HepG2 (cell line): ENCODE measurements at regions not wholly inside any gene's neighbourhood (a gene's known extent, or its start where the extent isn't known, plus 50 kb on each side); places are given as distances from the start of the nearest gene placed in this dataset.
A peak's percentile ranks its signal among the peaks of the same experiment; 100 is the strongest.

Source experiments
- ATAC-seq: fragments of 200-7000 bp; cut with Tn5 transposase; 3 replicates; pipeline ENCODE4 v1.9.1; 2020; ENCODE audit warnings: mild to moderate bottlenecking, moderate library complexity
- BruUV-seq: library from RNA; stranded (reverse); fragments of 400-500 nt; replicated peaks from 2 replicates; lab custom pipeline; 2021; lab: Mats Ljungman, UMichigan
- CTCF ChIA-PET: fragments of 300-600 bp; formaldehyde crosslinking; extraction: SDS; loops from one replicate; lab custom pipeline; 2021; ENCODE audit warnings: low total read pairs, inconsistent platforms, low intra/inter-chr PET ratio; lab: Yijun Ruan, JAX
- POLR2A ChIA-PET: fragments of 350-600 bp; sonication (Branson Sonifier 250); formaldehyde crosslinking; loops from one replicate; lab custom pipeline; 2020; ENCODE audit warnings: antibody characterized with exemption, inconsistent platforms; lab: Yijun Ruan, JAX
- DNase-seq: peaks from one replicate; pipeline ENCODE4 v3.0.0-alpha.2; 2015; ENCODE audit warnings: low spot score
- FAIRE-seq: peaks from 3 replicates; lab custom pipeline; 2011; peaks lifted over from hg19 to GRCh38; lab: Jason Lieb, UNC
- H2AFZ ChIP-seq: one replicate; pipeline ENCODE4 v1.6.1; 2011; ENCODE audit warnings: low read length, inconsistent platforms
- H3K27ac ChIP-seq: fragments of 300-600 bp; 3 replicates; pipeline ENCODE4 v1.8.0; 2011; ENCODE audit warnings: mixed run types, mild to moderate bottlenecking, mixed read lengths, low read length, inconsistent platforms; ENCODE audit not compliant: insufficient read depth; ENCODE audit errors: extremely low read length
- H3K27me3 ChIP-seq, 2 experiments: fragments of 200-600 bp in 1 of 2; 2 replicates in 1 of 2; 3 replicates in 1 of 2; pipeline versions ENCODE4 v1.6.0 to v1.8.0; 2011; ENCODE audit warnings: low read length in 2 of 2, mild to moderate bottlenecking in 2 of 2, moderate library complexity in 2 of 2, inconsistent platforms in 1 of 2; ENCODE audit not compliant: insufficient read depth in 2 of 2, control insufficient read depth in 1 of 2
- H3K36me3 ChIP-seq, 2 experiments: fragments of 200-600 bp in 1 of 2; replicated peaks in 1 of 2; 2 replicates in 1 of 2; 3 replicates in 1 of 2; pipeline versions ENCODE4 v1.5.1 to v1.8.0; 2011; ENCODE audit warnings: low read length in 2 of 2, inconsistent platforms in 1 of 2; ENCODE audit not compliant: insufficient read depth in 2 of 2, control insufficient read depth in 1 of 2
- H3K4me1 ChIP-seq: 2 replicates; pipeline ENCODE4 v1.5.1; 2012; ENCODE audit warnings: low read length, inconsistent platforms; ENCODE audit not compliant: insufficient read depth
- H3K4me2 ChIP-seq: 2 replicates; pipeline ENCODE4 v1.6.0; 2011; ENCODE audit warnings: low read depth, low read length, inconsistent platforms
- H3K4me3 ChIP-seq, 3 experiments: fragments of 200-600 bp in 1 of 3; sonication (generic), shearing (Covaris generic) in 1 of 3; replicated peaks in 1 of 3; 2 replicates each; pipeline ENCODE4 v1.5.1; 2011 to 2016; ENCODE audit warnings: low read length in 3 of 3, inconsistent platforms in 2 of 3, low read depth in 2 of 3, mild to moderate bottlenecking in 2 of 3, control low read depth in 1 of 3, mixed read lengths in 1 of 3; ENCODE audit not compliant: insufficient read depth in 1 of 3
- H3K79me2 ChIP-seq: one replicate; pipeline ENCODE4 v1.6.1; 2011; ENCODE audit warnings: low read length, inconsistent platforms; ENCODE audit not compliant: insufficient read depth
- H3K9ac ChIP-seq: 2 replicates; pipeline ENCODE4 v1.6.0; 2011; ENCODE audit warnings: mild to moderate bottlenecking, low read depth, low read length, inconsistent platforms; ENCODE audit not compliant: insufficient read depth
- H3K9me3 ChIP-seq: 2 replicates; pipeline ENCODE4 v1.5.1; 2012; ENCODE audit warnings: mild to moderate bottlenecking, low read length
- H4K20me1 ChIP-seq: 2 replicates; pipeline ENCODE4 v1.6.0; 2011; ENCODE audit warnings: inconsistent platforms, mild to moderate bottlenecking, low read length, moderate library complexity; ENCODE audit not compliant: insufficient read depth
- BCL6 ChIP-seq: IDR thresholded peaks from 2 replicates; pipeline ENCODE4 v1.6.1; 2016; ENCODE audit warnings: missing genetic modification reagents, missing compliant biosample characterization
- FOSL2 ChIP-seq: sonication (generic); formaldehyde crosslinking; IDR thresholded peaks from 2 replicates; pipeline ENCODE4 v1.4.0; 2020; ENCODE audit warnings: missing genetic modification reagents
- KLF11 ChIP-seq: IDR thresholded peaks from 2 replicates; pipeline ENCODE4 v1.6.1; 2016; ENCODE audit warnings: missing compliant biosample characterization
- NFATC3 ChIP-seq: sonication (generic); formaldehyde crosslinking; IDR thresholded peaks from 2 replicates; pipeline ENCODE4 v1.5.1; 2020; ENCODE audit warnings: mild to moderate bottlenecking, missing genetic modification reagents
- TFAP4 ChIP-seq: sonication (generic); IDR thresholded peaks from 2 replicates; pipeline ENCODE4 v1.6.1; 2016; ENCODE audit warnings: low read depth, borderline replicate concordance
- TGIF2 ChIP-seq: IDR thresholded peaks from 2 replicates; pipeline ENCODE4 v1.6.1; 2016; ENCODE audit warnings: control low read depth, missing compliant biosample characterization
- ZNF138 ChIP-seq: sonication (generic); formaldehyde crosslinking; IDR thresholded peaks from 2 replicates; pipeline ENCODE4 v1.5.0; 2020; ENCODE audit warnings: mild to moderate bottlenecking, low read depth, missing genetic modification reagents
- ZNF251 ChIP-seq: sonication (generic); formaldehyde crosslinking; IDR thresholded peaks from 2 replicates; pipeline ENCODE4 v1.9.0; 2021; ENCODE audit warnings: mild to moderate bottlenecking, missing genetic modification reagents
- ZNF282 ChIP-seq: fragments of 450-650 bp; IDR thresholded peaks from 2 replicates; pipeline ENCODE4 v1.6.1; 2018; ENCODE audit not compliant: partially characterized antibody
- ZNF713 ChIP-seq: sonication (generic); formaldehyde crosslinking; IDR thresholded peaks from 2 replicates; pipeline ENCODE4 v1.4.0; 2020; ENCODE audit warnings: mild to moderate bottlenecking, missing genetic modification reagents
- WGBS: methylation state at CpG from one replicate; pipeline ENCODE4 v1.1.6; 2017; ENCODE audit warnings: low lambda C conversion rate; 5-methylcytosine and 5-hydroxymethylcytosine counted together
- in situ Hi-C: cut with HindIII; loops from 2 replicates; pipeline ENCODE4 v1.10.0; 2017; ENCODE audit warnings: low pct_unique_long_range_greater_than_20kb; ENCODE audit not compliant: extremely low pct_ligation_motif_present
- intact Hi-C: fragments of 100-400 bp; cut with micrococcal nuclease; formaldehyde crosslinking; loops from one replicate; pipeline ENCODE4 v1.10.0; 2022; ENCODE audit not compliant: unreplicated experiment

GRCh38 chr22:45102896-45103420 lies 60.8 kb upstream of the NUP50 start:
- in situ Hi-C loops: loop anchor here (5.0 kb wide), 1 partner anchor 159 kb away; no protein-coding TSS in a partner anchor
- POLR2A ChIA-PET: no interaction called here
- TF ChIP-seq ZNF282: no peak
- no peak for TF ChIP-seq ZNF138 (CRISPR knock-in tag)
- TF ChIP-seq ZNF713 (CRISPR knock-in tag): no peak
- TF ChIP-seq FOSL2 (CRISPR knock-in tag): no peak
- TF ChIP-seq NFATC3 (CRISPR knock-in tag): no peak
- no peak for TF ChIP-seq TGIF2
- Histone ChIP-seq H2AFZ (no peak overlapping the region), H3K9me3 (no peaks in the 10 kb centered on the region), H3K27ac (no peak overlapping the region), H3K9ac (no peak overlapping the region), H3K4me1 (peaks cover 11% of the 10 kb centered on the region; the same call in 1 of the 2 replicates), H3K79me2 (no peaks in the 10 kb centered on the region), H3K4me2 (no peak overlapping the region), H4K20me1 (no peaks in the 10 kb centered on the region), H3K27me3 (peaks cover 2 to 38% of the 10 kb centered on the region in 2 experiments), H3K36me3 (no peaks in the 10 kb centered on the region), H3K4me3 (no peak overlapping the region)
- CTCF ChIA-PET: interaction anchor here (0.7 kb wide), 1 partner anchor 160 kb away, joined by 3 read pairs; no protein-coding TSS in a partner anchor
- intact Hi-C loops: loop anchor here (5.0 to 10.0 kb wide), 2 partner anchors 92 to 159 kb away; no protein-coding TSS in a partner anchor
- FAIRE-seq (no peak), ATAC-seq (no peak), DNase-seq (no peak)
- 38% methylated on average over 6 of the region's 6 CpGs for WGBS
- BruUV-seq: no TSS peak

DNA sequence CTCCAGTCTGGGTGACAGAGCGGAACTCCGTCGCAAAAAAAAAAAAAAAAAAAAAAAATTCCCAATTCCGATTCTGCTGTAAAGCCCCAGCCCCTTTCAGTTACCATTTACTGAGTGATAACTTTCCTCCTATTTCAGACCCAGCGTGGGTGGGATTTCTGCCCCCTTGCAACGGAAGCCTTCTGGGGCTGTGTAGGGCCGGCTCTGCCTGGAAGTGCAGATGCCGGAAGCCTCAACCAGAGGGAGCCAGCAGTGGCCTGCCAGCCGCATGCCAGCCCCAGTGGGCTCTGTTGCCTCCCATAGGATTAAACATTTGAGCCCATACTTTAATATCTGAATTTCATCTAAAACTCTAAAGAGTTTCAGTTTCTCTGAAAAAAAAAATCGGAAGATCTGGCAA lies 60.0 kb upstream of the NUP50 start:
- peak; percentile 43; the same call in 2 of the 3 replicates for ATAC-seq
- Histone ChIP-seq H3K4me1 (peaks cover 11% of the 10 kb centered on the region; the same call in 1 of the 2 replicates), H2AFZ (no peak overlapping the region), H3K36me3 (no peaks in the 10 kb centered on the region), H3K4me2 (no peak overlapping the region), H3K4me3 (no peak overlapping the region), H3K9me3 (no peaks in the 10 kb centered on the region), H3K9ac (no peak overlapping the region), H3K27me3 (peaks cover 2 to 38% of the 10 kb centered on the region in 2 experiments), H3K27ac (no peak overlapping the region), H4K20me1 (no peaks in the 10 kb centered on the region)
- 41% methylated on average over 10 of the region's 10 CpGs for WGBS
- intact Hi-C loops (loop anchor here (5.0 to 10.0 kb wide), 2 partner anchors 91 to 159 kb away; no protein-coding TSS in a partner anchor), in situ Hi-C loops (loop anchor here (5.0 kb wide), 1 partner anchor 159 kb away; no protein-coding TSS in a partner anchor)
- DNase-seq: no peak
- BruUV-seq: no TSS peak
- CTCF ChIA-PET: interaction anchor here (0.7 kb wide), 1 partner anchor 160 kb away, joined by 3 read pairs; no protein-coding TSS in a partner anchor
- FAIRE-seq: no peak
- TF ChIP-seq KLF11 (CRISPR knock-in tag) (no peak), TFAP4 (no peak), BCL6 (CRISPR knock-in tag) (no peak), ZNF251 (CRISPR knock-in tag) (no peak)
- TF ChIP-seq, all 625 proteins: peak for 0
- H3K79me2 ChIP-seq: no peaks in the 10 kb centered on the region
- POLR2A ChIA-PET: no interaction called here
